SK-N-SH (cell line): ENCODE measurements at regions not wholly inside any gene's neighbourhood (a gene's known extent, or its start where the extent isn't known, plus 50 kb on each side); places are given as distances from the start of the nearest gene placed in this dataset.

ENCODE experiments used
- CTCF ChIA-PET: fragments of 300-600, 350-600 bp; formaldehyde crosslinking; extraction: SDS; loops from one replicate; lab custom pipeline; 2021; lab: Yijun Ruan, JAX
- POLR2A ChIA-PET: fragments of 350-600 bp; sonication (Branson Sonifier 250); formaldehyde crosslinking; extraction: SDS; loops from one replicate; lab custom pipeline; 2020; ENCODE audit warnings: antibody characterized with exemption, inconsistent platforms; lab: Yijun Ruan, JAX
- DNase-seq: peaks from one replicate; pipeline ENCODE4 v3.0.0; 2012
- H2AFZ ChIP-seq: fragments of 200-600 bp; sonication (generic); 2 replicates; pipeline ENCODE4 v1.8.1; 2016; ENCODE audit warnings: antibody characterized with exemption, mild to moderate bottlenecking, low read depth
- H3F3A ChIP-seq: fragments of 200-600 bp; sonication (generic); replicated peaks from 2 replicates; pipeline ENCODE3; 2016; ENCODE audit warnings: antibody characterized with exemption, mild to moderate bottlenecking; ENCODE audit not compliant: insufficient read depth
- H3K27ac ChIP-seq, 2 experiments: fragments of 200-500 bp in 1 of 2; fragments of 200-600 bp in 1 of 2; sonication (Bioruptor generic) in 1 of 2; sonication (generic), shearing (Covaris generic) in 1 of 2; 2 replicates each; pipeline versions ENCODE4 v1.5.1 to v1.6.1; 2014 to 2016; ENCODE audit warnings: low read depth in 2 of 2, inconsistent platforms in 1 of 2, low read length in 1 of 2, mild to moderate bottlenecking in 1 of 2, mixed read lengths in 1 of 2
- H3K27me3 ChIP-seq: fragments of 200-600 bp; sonication (generic), shearing (Covaris generic); 2 replicates; pipeline ENCODE4 v1.6.1; 2016; ENCODE audit warnings: mixed run types; ENCODE audit not compliant: insufficient read depth
- H3K36me3 ChIP-seq, 2 experiments: fragments of 200-500 bp in 1 of 2; fragments of 200-600 bp in 1 of 2; sonication (Bioruptor generic) in 1 of 2; sonication (generic) in 1 of 2; replicated peaks in 1 of 2; 2 replicates each; pipeline versions ENCODE3 to v1.5.1; 2014 to 2016; ENCODE audit warnings: low read length in 1 of 2, mild to moderate bottlenecking in 1 of 2; ENCODE audit not compliant: insufficient read depth in 2 of 2, control insufficient read depth in 1 of 2
- H3K4me1 ChIP-seq, 2 experiments: fragments of 200-500 bp in 1 of 2; fragments of 200-600 bp in 1 of 2; sonication (Bioruptor generic) in 1 of 2; sonication (generic), shearing (Covaris generic) in 1 of 2; 2 replicates each; pipeline versions ENCODE4 v1.5.1 to v1.6.1; 2014 to 2016; ENCODE audit warnings: low read depth in 1 of 2, low read length in 1 of 2, mixed run types in 1 of 2; ENCODE audit not compliant: insufficient read depth in 2 of 2, control insufficient read depth in 1 of 2
- H3K4me2 ChIP-seq: fragments of 200-600 bp; sonication (generic), shearing (Covaris generic); 2 replicates; pipeline ENCODE4 v1.6.1; 2017; ENCODE audit warnings: mixed run types
- H3K4me3 ChIP-seq, 2 experiments: fragments of 200-500 bp in 1 of 2; fragments of 200-600 bp in 1 of 2; sonication (Bioruptor generic) in 1 of 2; sonication (generic), shearing (Covaris generic) in 1 of 2; 2 replicates each; pipeline versions ENCODE4 v1.5.1 to v1.8.1; 2014 to 2016; ENCODE audit warnings: low read depth in 2 of 2, inconsistent platforms in 1 of 2, low read length in 1 of 2, mild to moderate bottlenecking in 1 of 2, mixed read lengths in 1 of 2, moderate library complexity in 1 of 2
- H3K79me2 ChIP-seq: fragments of 200-600 bp; sonication (generic); 2 replicates; pipeline ENCODE4 v1.8.1; 2017; ENCODE audit warnings: mild to moderate bottlenecking; ENCODE audit not compliant: insufficient read depth
- H3K9ac ChIP-seq: fragments of 200-600 bp; sonication (generic); 2 replicates; pipeline ENCODE4 v1.6.1; 2017; ENCODE audit warnings: mixed run types
- H3K9me2 ChIP-seq: fragments of 200-600 bp; sonication (generic); 2 replicates; pipeline ENCODE4 v1.6.1; 2017; ENCODE audit warnings: mixed run types
- H3K9me3 ChIP-seq: fragments of 200-600 bp; sonication (generic); 2 replicates; pipeline ENCODE4 v1.6.1; 2017; ENCODE audit warnings: mixed run types, mild to moderate bottlenecking, moderate library complexity
- H4K20me1 ChIP-seq: fragments of 200-600 bp; sonication (generic); 2 replicates; pipeline ENCODE4 v1.6.1; 2017; ENCODE audit warnings: mild to moderate bottlenecking, mixed run types; ENCODE audit not compliant: insufficient read depth
- CHD2 ChIP-seq: fragments of 150-350 bp; IDR thresholded peaks from 2 replicates; pipeline ENCODE4 v1.6.1; 2018; ENCODE audit warnings: low read length; ENCODE audit not compliant: partially characterized antibody
- CTCF ChIP-seq: fragments of 200-600 bp; sonication (generic); IDR thresholded peaks from 2 replicates; pipeline ENCODE4 v1.6.1; 2017; ENCODE audit warnings: antibody characterized with exemption, mild to moderate bottlenecking, moderate library complexity
- ELF1 ChIP-seq: IDR thresholded peaks from 2 replicates; pipeline ENCODE4 v1.4.0; 2012
- EZH2phosphoT487 ChIP-seq: fragments of 200-600 bp; sonication (generic); IDR thresholded peaks from 2 replicates; pipeline ENCODE4 v1.6.1; 2017; ENCODE audit warnings: low read depth, mixed run types, mild to moderate bottlenecking, antibody characterized with exemption, moderate library complexity, borderline replicate concordance
- IRF3 ChIP-seq: fragments of 150-350 bp; IDR thresholded peaks from 2 replicates; pipeline ENCODE4 v1.6.1; 2016; ENCODE audit warnings: mild to moderate bottlenecking, low read depth, low read length
- JUND ChIP-seq: IDR thresholded peaks from 2 replicates; pipeline ENCODE4 v1.4.0; 2012
- MAX ChIP-seq: IDR thresholded peaks from 2 replicates; pipeline ENCODE4 v1.4.0; 2012; ENCODE audit warnings: low read depth
- MEF2A ChIP-seq: IDR thresholded peaks from 2 replicates; pipeline ENCODE4 v1.4.0; 2012; ENCODE audit warnings: low read depth, borderline replicate concordance
- MXI1 ChIP-seq: IDR thresholded peaks from 2 replicates; pipeline ENCODE4 v1.6.1; 2012; ENCODE audit warnings: mild to moderate bottlenecking, low read depth, low read length, improper control_type of control experiment
- NFIC ChIP-seq: IDR thresholded peaks from 2 replicates; pipeline ENCODE4 v1.4.0; 2012; ENCODE audit warnings: borderline replicate concordance
- NRF1 ChIP-seq: IDR thresholded peaks from 2 replicates; pipeline ENCODE4 v1.6.1; 2012; ENCODE audit warnings: low read depth, mild to moderate bottlenecking, low read length
- PBX3 ChIP-seq: IDR thresholded peaks from 2 replicates; pipeline ENCODE4; 2012
- RAD21 ChIP-seq: IDR thresholded peaks from 2 replicates; pipeline ENCODE4 v1.6.1; 2012; ENCODE audit warnings: mild to moderate bottlenecking, low read length
- RCOR1 ChIP-seq: fragments of 150-350 bp; IDR thresholded peaks from 2 replicates; pipeline ENCODE4 v1.6.1; 2017; ENCODE audit warnings: antibody characterized with exemption, low read length
- RFX5 ChIP-seq: IDR thresholded peaks from 2 replicates; pipeline ENCODE4 v1.6.1; 2012; ENCODE audit warnings: mild to moderate bottlenecking, improper control_type of control experiment, low read length
- RXRA ChIP-seq: IDR thresholded peaks from 2 replicates; pipeline ENCODE4 v1.4.0; 2012; ENCODE audit warnings: low read depth, mild to moderate bottlenecking, borderline replicate concordance
- SIN3A ChIP-seq: IDR thresholded peaks from 2 replicates; pipeline ENCODE4 v1.6.1; 2012; ENCODE audit warnings: low read depth, mild to moderate bottlenecking, low read length, moderate library complexity, borderline replicate concordance
- TCF12 ChIP-seq: IDR thresholded peaks from 2 replicates; pipeline ENCODE4 v1.4.0; 2012
- USF1 ChIP-seq: IDR thresholded peaks from 2 replicates; pipeline ENCODE4 v1.4.0; 2012; ENCODE audit warnings: low read depth, borderline replicate concordance
- USF2 ChIP-seq: fragments of 150-350 bp; IDR thresholded peaks from 2 replicates; pipeline ENCODE4 v1.6.1; 2017; ENCODE audit warnings: antibody characterized with exemption, low read length, low read depth, borderline replicate concordance
- YY1 ChIP-seq: IDR thresholded peaks from 2 replicates; pipeline ENCODE4 v1.4.0; 2012; ENCODE audit warnings: low read depth, mild to moderate bottlenecking
- WGBS: methylation state at CpG from one replicate; pipeline ENCODE4 v1.1.6; 2017; ENCODE audit warnings: low lambda C conversion rate; 5-methylcytosine and 5-hydroxymethylcytosine counted together

- no peaks in the 10 kb centered on the region for H3K27me3 ChIP-seq
- H3K27ac ChIP-seq = no peak overlapping the region
- H3F3A ChIP-seq = no peaks in the 10 kb centered on the region
- 72% methylated on average over 2 of the region's 2 CpGs for WGBS
- no peaks in the 10 kb centered on the region for H4K20me1 ChIP-seq
- no peaks in the 10 kb centered on the region for H3K79me2 ChIP-seq
- no peaks in the 10 kb centered on the region; a peak in 1 of 4 replicates for H3K4me1 ChIP-seq
- CTCF ChIA-PET = no interaction called here
- no peaks in the 10 kb centered on the region for H3K36me3 ChIP-seq
- TF ChIP-seq MEF2A (no peak), CHD2 (no peak), PBX3 (no peak), RXRA (no peak), USF1 (no peak), ELF1 (no peak), JUND (no peak), MAX (no peak), NFIC (no peak), IRF3 (no peak), RFX5 (no peak), YY1 (no peak), EZH2phosphoT487 (no peak), MXI1 (no peak), RAD21 (no peak), NRF1 (no peak)
- H3K9me3 ChIP-seq = no peaks in the 10 kb centered on the region
- POLR2A ChIA-PET = no interaction called here
- no peak overlapping the region for H3K4me2 ChIP-seq
- H3K9ac ChIP-seq = no peak overlapping the region
- H2AFZ ChIP-seq = peak overlapping the region; percentile 60
- DNase-seq = no peak
- H3K9me2 ChIP-seq = no peaks in the 10 kb centered on the region
- no peak overlapping the region for H3K4me3 ChIP-seq
Measured at GRCh38 chr1:188406636-188407035, 1577.9 kb downstream of the PLA2G4A start.

GRCh38 chr1:188420177-188420576, 1591.4 kb downstream of the PLA2G4A start:
- H3K4me1 ChIP-seq = no peaks in the 10 kb centered on the region; a peak in 1 of 4 replicates
- no peaks in the 10 kb centered on the region for H3K9me2 ChIP-seq
- ChIA-PET POLR2A (no interaction called here), CTCF (no interaction called here)
- no peaks in the 10 kb centered on the region for H4K20me1 ChIP-seq
- H3F3A ChIP-seq = peaks cover 3% of the 10 kb centered on the region
- WGBS = 89% methylated on average over 1 of the region's 1 CpG
- no peak overlapping the region for H3K4me3 ChIP-seq
- H2AFZ ChIP-seq = 0 out of 2 replicates have a peak overlapping the region, but pooled peaks have one; percentile 15
- no peak for DNase-seq
- no peaks in the 10 kb centered on the region for H3K79me2 ChIP-seq
- no peak overlapping the region for H3K4me2 ChIP-seq
- no peaks in the 10 kb centered on the region for H3K27me3 ChIP-seq
- H3K9ac ChIP-seq = no peak overlapping the region
- no peak overlapping the region for H3K27ac ChIP-seq
- no peaks in the 10 kb centered on the region for H3K9me3 ChIP-seq
- H3K36me3 ChIP-seq = no peaks in the 10 kb centered on the region
- no peak for TF ChIP-seq CTCF
- no peak for TF ChIP-seq USF2
- TF ChIP-seq MAX = no peak
- TF ChIP-seq IRF3 = no peak
- TF ChIP-seq SIN3A = no peak
- no peak for TF ChIP-seq MXI1
- TF ChIP-seq EZH2phosphoT487 = no peak
- no peak for TF ChIP-seq RCOR1
- TF ChIP-seq TCF12 = no peak
- no peak for TF ChIP-seq NFIC
- TF ChIP-seq CHD2 = no peak
- no peak for TF ChIP-seq USF1
